CD14-positive monocyte (primary cell): ENCODE measurements at regions not wholly inside any gene's neighbourhood (a gene's known extent, or its start where the extent isn't known, plus 50 kb on each side); places are given as distances from the start of the nearest gene placed in this dataset.
A peak's percentile ranks its signal among the peaks of the same experiment; 100 is the strongest.

Experiments used
- DNase-seq, 3 donors: peaks; one replicate each; pipeline ENCODE4 v3.0.0-alpha.2; 2011 to 2022
- H2AFZ ChIP-seq: 2 replicates; pipeline ENCODE4 v1.6.0; 2012; ENCODE audit warnings: mild to moderate bottlenecking, low read depth, low read length, inconsistent platforms; ENCODE audit not compliant: insufficient read depth, poor library complexity, severe bottlenecking
- H3K27ac ChIP-seq, 2 donors: 1 replicate in 1 of 2; 2 replicates in 1 of 2; pipeline ENCODE4 v1.5.1; 2012 to 2013; ENCODE audit warnings: low read length in 2 of 2, control low read depth in 1 of 2, inconsistent platforms in 1 of 2, low read depth in 1 of 2, mild to moderate bottlenecking in 1 of 2
- H3K27me3 ChIP-seq, 2 donors: one replicate each; pipeline versions ENCODE4 v1.6.0 to v1.6.1; 2011 to 2013; ENCODE audit warnings: low read length in 2 of 2; ENCODE audit not compliant: control insufficient read depth in 2 of 2, insufficient read depth in 2 of 2
- H3K36me3 ChIP-seq, 2 donors: replicated peaks in 1 of 2; 1 replicate in 1 of 2; 2 replicates in 1 of 2; pipeline versions ENCODE4 v1.5.1 to v1.6.1; 2012 to 2013; ENCODE audit warnings: low read length in 2 of 2, control low read depth in 1 of 2, inconsistent platforms in 1 of 2, mild to moderate bottlenecking in 1 of 2; ENCODE audit not compliant: insufficient read depth in 2 of 2, control insufficient read depth in 1 of 2
- H3K4me1 ChIP-seq, 2 donors: 1 replicate in 1 of 2; 2 replicates in 1 of 2; pipeline versions ENCODE4 v1.5.1 to v1.6.1; 2012 to 2013; ENCODE audit warnings: low read length in 2 of 2, control low read depth in 1 of 2, inconsistent platforms in 1 of 2, mild to moderate bottlenecking in 1 of 2, moderate library complexity in 1 of 2; ENCODE audit not compliant: insufficient read depth in 2 of 2, control insufficient read depth in 1 of 2
- H3K4me2 ChIP-seq: replicated peaks from 2 replicates; pipeline ENCODE3; 2012; ENCODE audit warnings: low read length, moderate library complexity, mild to moderate bottlenecking; ENCODE audit not compliant: poor library complexity, severe bottlenecking; ENCODE audit errors: extremely low read depth
- H3K4me3 ChIP-seq, 3 experiments: fragments of 200-600 bp in 1 of 3; sonication (generic) in 1 of 3; replicated peaks in 1 of 3; 1 replicate in 2 of 3; 2 replicates in 1 of 3; pipeline ENCODE4 v1.5.1; 2011 to 2013; ENCODE audit warnings: low read length in 3 of 3, mild to moderate bottlenecking in 3 of 3, control low read depth in 2 of 3, low read depth in 2 of 3, inconsistent platforms in 1 of 3, moderate library complexity in 1 of 3
- H3K79me2 ChIP-seq: 2 replicates; pipeline ENCODE4 v1.6.0; 2012; ENCODE audit warnings: mild to moderate bottlenecking, control low read depth, inconsistent platforms, low read length, moderate library complexity; ENCODE audit not compliant: insufficient read depth
- H3K9ac ChIP-seq: 2 replicates; pipeline ENCODE4 v1.6.0; 2017; ENCODE audit warnings: low read length, mild to moderate bottlenecking; ENCODE audit not compliant: insufficient read depth, poor library complexity, severe bottlenecking
- H3K9me3 ChIP-seq, 2 donors: replicated peaks in 1 of 2; 1 replicate in 1 of 2; 2 replicates in 1 of 2; pipeline versions ENCODE4 v1.5.1 to v1.6.1; 2012 to 2013; ENCODE audit warnings: low read length in 2 of 2, control low read depth in 1 of 2; ENCODE audit not compliant: control insufficient read depth in 1 of 2, insufficient read depth in 1 of 2
- H4K20me1 ChIP-seq: 2 replicates; pipeline ENCODE4 v1.6.0; 2012; ENCODE audit warnings: mild to moderate bottlenecking, low read length, control low read depth, moderate library complexity; ENCODE audit not compliant: insufficient read depth
- H3K27ac Mint-ChIP-seq, 7 donors: one replicate each; pipeline ENCODE4 v1.8.0; 2020; ENCODE audit warnings: mild to moderate bottlenecking in 7 of 7, mixed read lengths in 7 of 7, moderate library complexity in 6 of 7, inconsistent platforms in 2 of 7
- H3K27me3 Mint-ChIP-seq, 3 donors: one replicate each; pipeline ENCODE4 v1.8.0; 2021 to 2022; ENCODE audit warnings: low read depth in 3 of 3, mild to moderate bottlenecking in 3 of 3, mixed read lengths in 3 of 3, moderate library complexity in 3 of 3, inconsistent platforms in 1 of 3
- H3K36me3 Mint-ChIP-seq, 2 donors: one replicate each; pipeline ENCODE4 v1.8.0; 2020; ENCODE audit warnings: mixed read lengths in 2 of 2, inconsistent platforms in 1 of 2, mild to moderate bottlenecking in 1 of 2
- H3K4me1 Mint-ChIP-seq: one replicate; pipeline ENCODE4 v1.8.0; 2020; ENCODE audit warnings: mild to moderate bottlenecking, mixed read lengths
- H3K4me3 Mint-ChIP-seq, 2 donors: one replicate each; pipeline ENCODE4 v1.8.0; 2020; ENCODE audit warnings: mild to moderate bottlenecking in 2 of 2, mixed read lengths in 2 of 2, moderate library complexity in 1 of 2
- H3K9me3 Mint-ChIP-seq, 7 donors: one replicate each; pipeline ENCODE4 v1.8.0; 2020 to 2022; ENCODE audit warnings: mixed read lengths in 7 of 7, mild to moderate bottlenecking in 6 of 7, moderate library complexity in 6 of 7, inconsistent platforms in 2 of 7
- WGBS: methylation state at CpG from one replicate; pipeline ENCODE4 v1.1.5; 2013; ENCODE audit warnings: missing lambda C conversion rate; ENCODE audit not compliant: insufficient coverage; 5-methylcytosine and 5-hydroxymethylcytosine counted together
- intact Hi-C, 2 donors: fragments of 100-400 bp; cut with micrococcal nuclease; formaldehyde crosslinking; loops; one replicate each; pipeline versions ENCODE4 v1.15.0 to v1.15.1; 2023
- TF ChIP-seq, protein P1 (sequence below): fragments of 200-600 bp; IDR thresholded peaks from one replicate; pipeline ENCODE4 v1.8.0; 2022; ENCODE audit warnings: antibody characterized with exemption, mild to moderate bottlenecking

DNA sequence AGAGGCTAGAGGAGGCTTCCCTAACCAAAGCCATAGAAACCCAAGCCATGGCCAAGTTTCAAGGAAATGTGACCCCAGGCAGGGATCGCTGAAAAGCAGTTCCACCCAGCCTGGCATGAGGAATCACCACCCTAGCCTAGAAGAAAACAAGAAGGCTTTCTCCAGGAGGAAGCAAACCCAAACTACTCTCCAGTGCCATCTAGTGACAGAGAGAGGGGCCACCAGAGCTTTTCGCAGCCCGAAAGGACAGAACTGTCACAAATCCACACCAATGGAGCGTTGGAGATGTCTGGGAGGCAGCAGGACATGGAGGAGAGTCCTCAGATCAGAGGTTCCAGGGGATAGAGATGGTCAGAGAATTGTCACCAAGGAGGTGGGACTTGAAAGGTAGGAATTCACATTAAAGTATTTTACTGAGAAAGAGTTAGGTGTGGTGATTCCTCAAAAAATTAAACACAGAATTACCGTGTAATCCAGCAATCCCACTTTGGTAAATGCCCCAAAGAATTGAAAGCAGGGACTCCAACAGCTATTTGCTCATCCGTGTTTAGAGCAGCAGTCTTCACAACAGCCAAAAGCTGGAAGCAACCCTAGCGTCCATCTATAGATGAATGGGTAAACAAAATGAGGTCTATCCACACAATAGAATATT is 67.3 kb upstream of the NUP50 start:
- WGBS: 0% methylated on average over 1 of the region's 7 CpGs
- H3K27me3 Mint-ChIP-seq: peaks cover 14 to 32% (median 15%) of the 10 kb centered on the region in 3 donors
- peaks cover 14% of the 10 kb centered on the region for H3K4me1 Mint-ChIP-seq
- H4K20me1 ChIP-seq: no peaks in the 10 kb centered on the region
- intact Hi-C loops: loop anchor here in 1 of 2 donors (10.0 kb wide), 1 partner anchor 458 kb away; no protein-coding TSS in a partner anchor
- DNase-seq: peak; percentile 49 to 64 (median 60)
- peaks cover 0 to 22% (median 7%) of the 10 kb centered on the region in 7 donors for H3K9me3 Mint-ChIP-seq
- TF ChIP-seq, protein P1, sequence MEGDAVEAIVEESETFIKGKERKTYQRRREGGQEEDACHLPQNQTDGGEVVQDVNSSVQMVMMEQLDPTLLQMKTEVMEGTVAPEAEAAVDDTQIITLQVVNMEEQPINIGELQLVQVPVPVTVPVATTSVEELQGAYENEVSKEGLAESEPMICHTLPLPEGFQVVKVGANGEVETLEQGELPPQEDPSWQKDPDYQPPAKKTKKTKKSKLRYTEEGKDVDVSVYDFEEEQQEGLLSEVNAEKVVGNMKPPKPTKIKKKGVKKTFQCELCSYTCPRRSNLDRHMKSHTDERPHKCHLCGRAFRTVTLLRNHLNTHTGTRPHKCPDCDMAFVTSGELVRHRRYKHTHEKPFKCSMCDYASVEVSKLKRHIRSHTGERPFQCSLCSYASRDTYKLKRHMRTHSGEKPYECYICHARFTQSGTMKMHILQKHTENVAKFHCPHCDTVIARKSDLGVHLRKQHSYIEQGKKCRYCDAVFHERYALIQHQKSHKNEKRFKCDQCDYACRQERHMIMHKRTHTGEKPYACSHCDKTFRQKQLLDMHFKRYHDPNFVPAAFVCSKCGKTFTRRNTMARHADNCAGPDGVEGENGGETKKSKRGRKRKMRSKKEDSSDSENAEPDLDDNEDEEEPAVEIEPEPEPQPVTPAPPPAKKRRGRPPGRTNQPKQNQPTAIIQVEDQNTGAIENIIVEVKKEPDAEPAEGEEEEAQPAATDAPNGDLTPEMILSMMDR: peak; percentile 86
- H3K27me3 ChIP-seq: peaks cover 0 to 7% of the 10 kb centered on the region in 2 donors
- no peak overlapping the region for H3K27ac Mint-ChIP-seq
- H3K4me3 Mint-ChIP-seq: no peak overlapping the region
- H3K36me3 Mint-ChIP-seq: no peaks in the 10 kb centered on the region
- H3K4me2 ChIP-seq: no peak overlapping the region
- no peak overlapping the region for H3K4me3 ChIP-seq
- H2AFZ ChIP-seq: peak overlapping the region; percentile 13
- no peak overlapping the region for H3K9ac ChIP-seq
- peaks cover 0 to 9% of the 10 kb centered on the region in 2 donors for H3K9me3 ChIP-seq
- no peak overlapping the region for H3K27ac ChIP-seq
- peaks cover 4 to 9% of the 10 kb centered on the region in 2 donors for H3K4me1 ChIP-seq
- H3K36me3 ChIP-seq: no peaks in the 10 kb centered on the region
- H3K79me2 ChIP-seq: no peaks in the 10 kb centered on the region

DNA sequence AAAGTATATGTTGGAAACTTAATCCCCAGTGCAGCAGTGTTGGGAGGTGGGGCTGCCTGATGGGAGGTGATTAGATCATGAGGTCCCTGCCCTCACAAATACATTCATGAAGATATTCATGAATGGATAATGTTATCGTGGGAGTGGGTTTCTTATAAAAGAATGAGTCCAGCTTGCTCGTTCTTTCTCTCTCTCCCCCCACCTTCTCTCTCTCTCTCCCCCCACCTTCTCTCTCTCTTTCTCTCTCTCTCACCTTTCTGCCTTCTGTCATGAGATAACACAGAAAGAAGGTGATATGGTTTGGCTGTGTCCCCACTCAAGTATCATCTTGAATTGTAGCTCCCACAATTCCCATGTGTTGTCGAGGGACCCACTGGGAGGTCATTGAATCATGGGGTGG is 66.7 kb upstream of the NUP50 start:
- intact Hi-C loops: loop anchor here in 1 of 2 donors (10.0 kb wide), 1 partner anchor 458 kb away; no protein-coding TSS in a partner anchor
- peaks cover 0 to 7% of the 10 kb centered on the region in 2 donors for H3K27me3 ChIP-seq
- no CpG with 5 or more reads among the region's 3 CpGs for WGBS

More for the DNA sequence above, 66.7 kb upstream of the NUP50 start:
- Histone ChIP-seq H3K4me1 (peaks cover 9 to 15% of the 10 kb centered on the region in 2 donors), H3K9ac (no peak overlapping the region), H3K36me3 (no peaks in the 10 kb centered on the region), H4K20me1 (no peaks in the 10 kb centered on the region), H3K79me2 (no peaks in the 10 kb centered on the region), H3K4me2 (no peak overlapping the region), H3K9me3 (peaks cover 0 to 9% of the 10 kb centered on the region in 2 donors), H3K27ac (no peak overlapping the region), H2AFZ (no peak overlapping the region), H3K4me3 (no peak overlapping the region)
- TF ChIP-seq, protein P1: no peak
- peaks cover 0 to 19% (median 7%) of the 10 kb centered on the region in 7 donors for H3K9me3 Mint-ChIP-seq
- H3K27ac Mint-ChIP-seq: no peak overlapping the region
- peaks cover 10 to 32% (median 15%) of the 10 kb centered on the region in 3 donors for H3K27me3 Mint-ChIP-seq
- no peaks in the 10 kb centered on the region for H3K36me3 Mint-ChIP-seq
- no peak overlapping the region for H3K4me3 Mint-ChIP-seq
- no peak for DNase-seq
- H3K4me1 Mint-ChIP-seq: peaks cover 20% of the 10 kb centered on the region
